ENCODE measurements at regions not wholly inside any gene's neighbourhood (a gene's known extent, or its start where the extent isn't known, plus 50 kb on each side); places are given as distances from the start of the nearest gene placed in this dataset.

DNA sequence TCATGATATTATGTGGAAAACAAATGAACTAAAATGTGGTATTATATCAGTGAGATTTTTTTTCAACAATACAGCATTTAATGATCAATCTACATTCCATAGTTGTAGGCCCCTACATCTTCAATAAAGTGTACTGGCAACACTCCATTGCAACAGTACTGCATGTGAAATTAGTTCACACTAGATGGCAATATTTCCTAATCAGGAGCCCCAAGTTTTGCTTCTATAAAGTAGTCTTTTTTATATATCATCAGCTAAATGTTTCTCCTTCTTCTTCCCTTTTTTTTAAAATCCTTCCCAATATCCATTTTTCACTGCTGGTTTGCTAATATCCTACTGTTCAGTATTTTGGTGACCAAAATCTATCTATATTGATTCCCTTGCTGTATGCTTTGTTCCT is 528.3 kb upstream of the ATXN8OS start:
- TF ChIP-seq RFX5 (IDR thresholded peaks at IDR 0.05; ENCODE audit: low read length): no peak
- TF ChIP-seq CTCF (IDR thresholded peaks at IDR 0.05): peak; percentile 29
- TF ChIP-seq, protein P1, sequence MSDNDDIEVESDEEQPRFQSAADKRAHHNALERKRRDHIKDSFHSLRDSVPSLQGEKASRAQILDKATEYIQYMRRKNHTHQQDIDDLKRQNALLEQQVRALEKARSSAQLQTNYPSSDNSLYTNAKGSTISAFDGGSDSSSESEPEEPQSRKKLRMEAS (IDR thresholded peaks at IDR 0.05; ENCODE audit: low read depth): no peak
- TF ChIP-seq CHD2 (IDR thresholded peaks at IDR 0.05; ENCODE audit: low read length, partially characterized antibody): no peak
- TF ChIP-seq, protein P2, sequence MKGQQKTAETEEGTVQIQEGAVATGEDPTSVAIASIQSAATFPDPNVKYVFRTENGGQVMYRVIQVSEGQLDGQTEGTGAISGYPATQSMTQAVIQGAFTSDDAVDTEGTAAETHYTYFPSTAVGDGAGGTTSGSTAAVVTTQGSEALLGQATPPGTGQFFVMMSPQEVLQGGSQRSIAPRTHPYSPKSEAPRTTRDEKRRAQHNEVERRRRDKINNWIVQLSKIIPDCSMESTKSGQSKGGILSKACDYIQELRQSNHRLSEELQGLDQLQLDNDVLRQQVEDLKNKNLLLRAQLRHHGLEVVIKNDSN (IDR thresholded peaks at IDR 0.05; ENCODE audit: borderline replicate concordance, low read depth): no peak
- no peak for TF ChIP-seq JUND (IDR thresholded peaks at IDR 0.05)
- no peak for TF ChIP-seq GATA2 (CRISPR knock-in tag; IDR thresholded peaks at IDR 0.05)

Measured in SK-N-SH (cell line).